Smooth muscle cell (in vitro differentiated cells): ENCODE measurements at regions not wholly inside any gene's neighbourhood (a gene's known extent, or its start where the extent isn't known, plus 50 kb on each side); places are given as distances from the start of the nearest gene placed in this dataset.
"Not testable (repeated sequence)": the region's sequence is repeated elsewhere in the genome, so short reads cannot be mapped to it uniquely, and the experiment has no call there.

Experiments
- DNase-seq: peaks from one replicate; lab custom pipeline; 2025; ENCODE audit not compliant: unreplicated experiment; lab: John Stamatoyannopoulos, UW
- H2AFZ ChIP-seq: fragments of 200-600 bp; sonication (generic); 2 replicates; pipeline ENCODE4 v1.6.0; 2016; ENCODE audit warnings: antibody characterized with exemption, low read depth, mild to moderate bottlenecking
- H3F3A ChIP-seq: fragments of 200-600 bp; sonication (generic); 2 replicates; pipeline ENCODE4 v1.6.0; 2017; ENCODE audit warnings: antibody characterized with exemption, low read depth
- H3K27ac ChIP-seq: fragments of 200-600 bp; sonication (generic); 2 replicates; pipeline ENCODE4 v1.5.1; 2016; ENCODE audit warnings: low read depth, mild to moderate bottlenecking
- H3K27me3 ChIP-seq: fragments of 200-600 bp; sonication (generic); 2 replicates; pipeline ENCODE4 v1.6.1; 2016; ENCODE audit warnings: low read depth, mild to moderate bottlenecking
- H3K36me3 ChIP-seq: fragments of 200-600 bp; sonication (generic); 2 replicates; pipeline ENCODE4 v1.5.1; 2016; ENCODE audit warnings: low read depth
- H3K4me1 ChIP-seq: fragments of 200-600 bp; sonication (generic); 2 replicates; pipeline ENCODE4 v1.5.1; 2016; ENCODE audit warnings: low read depth
- H3K4me2 ChIP-seq: fragments of 200-600 bp; sonication (generic); 2 replicates; pipeline ENCODE4 v1.6.0; 2016; ENCODE audit warnings: mild to moderate bottlenecking
- H3K4me3 ChIP-seq: fragments of 200-600 bp; sonication (generic); 2 replicates; pipeline ENCODE4 v1.5.1; 2016; ENCODE audit warnings: mild to moderate bottlenecking
- H3K79me2 ChIP-seq: fragments of 200-600 bp; sonication (generic); 2 replicates; pipeline ENCODE4 v1.6.0; 2016; ENCODE audit warnings: low read depth, mild to moderate bottlenecking
- H3K9ac ChIP-seq: fragments of 200-600 bp; sonication (generic); 2 replicates; pipeline ENCODE4 v1.6.0; 2016; ENCODE audit warnings: low read depth
- H3K9me3 ChIP-seq: fragments of 200-600 bp; sonication (generic); replicated peaks from 2 replicates; pipeline ENCODE4 v1.5.1; 2016; ENCODE audit warnings: low read depth
- H4K20me1 ChIP-seq: fragments of 200-600 bp; sonication (generic); 2 replicates; pipeline ENCODE4 v1.6.0; 2016; ENCODE audit warnings: low read depth
- CTCF ChIP-seq: fragments of 200-600 bp; sonication (generic); IDR thresholded peaks from 2 replicates; pipeline ENCODE4 v1.5.1; 2017; ENCODE audit warnings: borderline replicate concordance, mild to moderate bottlenecking, antibody characterized with exemption; ENCODE audit not compliant: insufficient read depth, poor library complexity, severe bottlenecking
- WGBS: methylation state at CpG from one replicate; pipeline ENCODE4 v1.1.7; 2016; ENCODE audit warnings: low lambda C conversion rate; 5-methylcytosine and 5-hydroxymethylcytosine counted together

- Histone ChIP-seq H3K4me2 (no peak overlapping the region), H3K27ac (no peak overlapping the region), H3K9ac (no peak overlapping the region), H3K4me1 (no peaks in the 10 kb centered on the region), H3F3A (no peaks in the 10 kb centered on the region), H2AFZ (no peak overlapping the region), H3K9me3 (no peaks in the 10 kb centered on the region), H3K27me3 (no peaks in the 10 kb centered on the region), H3K36me3 (no peaks in the 10 kb centered on the region), H3K4me3 (no peak overlapping the region), H3K79me2 (no peaks in the 10 kb centered on the region), H4K20me1 (no peaks in the 10 kb centered on the region)
- no peak for TF ChIP-seq CTCF
- no peak for DNase-seq
- WGBS, result 90% methylated on average over 4 of the region's 4 CpGs
Measured at GRCh38 chr4:148608968-148609367, 166.8 kb upstream of the NR3C2 start.

- H3K36me3 ChIP-seq, H2AFZ ChIP-seq: not testable (repeated sequence)
- WGBS, result 88% methylated on average over 14 of the region's 14 CpGs
Measured at GRCh38 chr4:148598418-148599207, 156.4 kb upstream of the NR3C2 start.

GRCh38 chr4:148589182-148589581 is 147.0 kb upstream of the NR3C2 start:
- no peak overlapping the region for H2AFZ ChIP-seq
- no peak overlapping the region for H3K4me2 ChIP-seq
- no peaks in the 10 kb centered on the region for H3F3A ChIP-seq
- H3K9ac ChIP-seq, result no peak overlapping the region
- no peaks in the 10 kb centered on the region for H4K20me1 ChIP-seq
- no peak overlapping the region for H3K4me3 ChIP-seq
- H3K36me3 ChIP-seq, result no peaks in the 10 kb centered on the region
- no peaks in the 10 kb centered on the region for H3K79me2 ChIP-seq
- no peak for DNase-seq
- H3K4me1 ChIP-seq, result no peaks in the 10 kb centered on the region
- H3K27me3 ChIP-seq, result no peaks in the 10 kb centered on the region
- WGBS, result 82% methylated on average over 4 of the region's 4 CpGs
- no peak overlapping the region for H3K27ac ChIP-seq
- no peaks in the 10 kb centered on the region for H3K9me3 ChIP-seq
- no peak for TF ChIP-seq CTCF

More at GRCh38 chr4:148598418-148599207, 156.4 kb upstream of the NR3C2 start:
- not testable (repeated sequence) for H4K20me1 ChIP-seq, H3K27ac ChIP-seq, H3K4me1 ChIP-seq, DNase-seq, H3K9me3 ChIP-seq, H3F3A ChIP-seq, H3K4me2 ChIP-seq, H3K27me3 ChIP-seq, H3K79me2 ChIP-seq, H3K9ac ChIP-seq, H3K4me3 ChIP-seq

- no peaks in the 10 kb centered on the region for H3K9me3 ChIP-seq
- 95% methylated on average over 2 of the region's 2 CpGs for WGBS
- H3K4me3 ChIP-seq, result no peak overlapping the region
- no peaks in the 10 kb centered on the region for H3F3A ChIP-seq
- no peaks in the 10 kb centered on the region for H3K36me3 ChIP-seq
- H3K27me3 ChIP-seq, result no peaks in the 10 kb centered on the region
- no peak overlapping the region for H3K9ac ChIP-seq
- H4K20me1 ChIP-seq, result no peaks in the 10 kb centered on the region
- H3K4me1 ChIP-seq, result no peaks in the 10 kb centered on the region
- no peaks in the 10 kb centered on the region for H3K79me2 ChIP-seq
- H3K4me2 ChIP-seq, result no peak overlapping the region
- H3K27ac ChIP-seq, result no peak overlapping the region
- H2AFZ ChIP-seq, result no peak overlapping the region
- DNase-seq, result no peak
- TF ChIP-seq CTCF, result no peak
Measured at GRCh38 chr4:148575577-148575976, 133.4 kb upstream of the NR3C2 start.
